Loucy (cell line): ENCODE measurements at regions not wholly inside any gene's neighbourhood (a gene's known extent, or its start where the extent isn't known, plus 50 kb on each side); places are given as distances from the start of the nearest gene placed in this dataset.

ENCODE experiments used
- H2AFZ ChIP-seq: fragments of 200-600 bp; sonication (generic); 2 replicates; pipeline ENCODE4 v1.6.0; 2016; ENCODE audit warnings: antibody characterized with exemption, mild to moderate bottlenecking, low read length, moderate library complexity
- H3F3A ChIP-seq: fragments of 200-600 bp; 2 replicates; pipeline ENCODE4 v1.6.0; 2016; ENCODE audit warnings: antibody characterized with exemption, low read depth, mild to moderate bottlenecking
- H3K27me3 ChIP-seq: fragments of 200-600 bp; sonication (generic); 2 replicates; pipeline ENCODE4 v1.6.1; 2014; ENCODE audit warnings: low read length, mild to moderate bottlenecking; ENCODE audit not compliant: insufficient read depth, poor library complexity, severe bottlenecking
- H3K36me3 ChIP-seq: fragments of 200-600 bp; sonication (generic); 2 replicates; pipeline ENCODE4 v1.6.1; 2016; ENCODE audit warnings: low read length; ENCODE audit not compliant: insufficient read depth
- H3K4me1 ChIP-seq: fragments of 200-600 bp; sonication (generic); 2 replicates; pipeline ENCODE4 v1.5.1; 2014; ENCODE audit warnings: low read length, mild to moderate bottlenecking; ENCODE audit not compliant: insufficient read depth, poor library complexity, severe bottlenecking
- H3K4me2 ChIP-seq: fragments of 200-600 bp; sonication (generic); 2 replicates; pipeline ENCODE4 v1.6.0; 2014; ENCODE audit warnings: antibody characterized with exemption, low read length, low read depth, mild to moderate bottlenecking; ENCODE audit not compliant: poor library complexity, severe bottlenecking
- H3K4me3 ChIP-seq: fragments of 200-600 bp; sonication (generic); 2 replicates; pipeline ENCODE4 v1.5.1; 2014; ENCODE audit warnings: low read length, mild to moderate bottlenecking, mixed read lengths; ENCODE audit not compliant: poor library complexity, severe bottlenecking
- H3K79me2 ChIP-seq: fragments of 200-600 bp; sonication (generic); 2 replicates; pipeline ENCODE4 v1.6.1; 2014; ENCODE audit warnings: low read length; ENCODE audit not compliant: insufficient read depth
- H3K9ac ChIP-seq: fragments of 200-600 bp; sonication (generic); 2 replicates; pipeline ENCODE4 v1.6.0; 2014; ENCODE audit warnings: mild to moderate bottlenecking, low read depth, low read length, moderate library complexity; ENCODE audit not compliant: poor library complexity, severe bottlenecking
- H3K9me2 ChIP-seq: fragments of 200-600 bp; sonication (generic); replicated peaks from 2 replicates; pipeline ENCODE4 v1.6.1; 2016; ENCODE audit warnings: low read depth, low read length, mixed read lengths
- H3K9me3 ChIP-seq: fragments of 200-600 bp; sonication (generic); 2 replicates; pipeline ENCODE4 v1.6.1; 2014; ENCODE audit warnings: mild to moderate bottlenecking, antibody characterized with exemption, low read length, low read depth; ENCODE audit not compliant: insufficient read depth
- H4K20me1 ChIP-seq: fragments of 200-600 bp; sonication (generic); 2 replicates; pipeline ENCODE4 v1.6.0; 2014; ENCODE audit warnings: antibody characterized with exemption, low read length, mild to moderate bottlenecking; ENCODE audit not compliant: insufficient read depth, poor library complexity, severe bottlenecking
- CTCF ChIP-seq: fragments of 200-600 bp; sonication (generic); conservative IDR thresholded peaks from 2 replicates; pipeline ENCODE4 v1.5.1; 2014; ENCODE audit warnings: mild to moderate bottlenecking, antibody characterized with exemption, low read length
- EZH2phosphoT487 ChIP-seq: fragments of 200-600 bp; IDR thresholded peaks from 2 replicates; pipeline ENCODE4 v1.6.1; 2018; ENCODE audit warnings: antibody characterized with exemption, mild to moderate bottlenecking, moderate library complexity, borderline replicate concordance

- Histone ChIP-seq H3K79me2 (no peaks in the 10 kb centered on the region), H3K4me2 (no peak overlapping the region), H3K9me2 (no peaks in the 10 kb centered on the region), H4K20me1 (no peaks in the 10 kb centered on the region), H3K9me3 (no peaks in the 10 kb centered on the region), H3K4me1 (no peaks in the 10 kb centered on the region), H3K36me3 (no peaks in the 10 kb centered on the region), H2AFZ (no peak overlapping the region), H3K27me3 (no peaks in the 10 kb centered on the region), H3K4me3 (no peak overlapping the region), H3F3A (no peaks in the 10 kb centered on the region), H3K9ac (no peak overlapping the region)
- TF ChIP-seq EZH2phosphoT487 (no peak), CTCF (no peak)
These were observed 63.4 kb upstream of the PALM2AKAP2 start for GRCh38 chr9:109716631-109717030.

- Histone ChIP-seq H3K9me3 (0 out of 2 replicates have a peak, but pooled peaks cover 2% of the 10 kb centered on the region), H3K9ac (no peak overlapping the region), H3F3A (no peaks in the 10 kb centered on the region), H3K4me2 (no peak overlapping the region), H2AFZ (no peak overlapping the region), H4K20me1 (no peaks in the 10 kb centered on the region), H3K4me3 (no peak overlapping the region), H3K4me1 (no peaks in the 10 kb centered on the region), H3K79me2 (no peaks in the 10 kb centered on the region), H3K27me3 (no peaks in the 10 kb centered on the region), H3K36me3 (no peaks in the 10 kb centered on the region), H3K9me2 (no peaks in the 10 kb centered on the region)
- TF ChIP-seq EZH2phosphoT487 = no peak
- TF ChIP-seq CTCF = no peak
These were observed 62.7 kb upstream of the PALM2AKAP2 start for GRCh38 chr9:109717342-109717741.

GRCh38 chr9:109718861-109719260, 61.1 kb upstream of the PALM2AKAP2 start:
- H4K20me1 ChIP-seq = no peaks in the 10 kb centered on the region
- H3K4me1 ChIP-seq = no peaks in the 10 kb centered on the region
- H3K79me2 ChIP-seq = no peaks in the 10 kb centered on the region
- H3K27me3 ChIP-seq = no peaks in the 10 kb centered on the region
- TF ChIP-seq EZH2phosphoT487 (no peak), CTCF (no peak)
- no peak overlapping the region for H3K4me3 ChIP-seq
- no peak overlapping the region for H2AFZ ChIP-seq
- no peaks in the 10 kb centered on the region for H3K9me2 ChIP-seq
- H3K36me3 ChIP-seq = no peaks in the 10 kb centered on the region
- H3K4me2 ChIP-seq = no peak overlapping the region
- 0 out of 2 replicates have a peak, but pooled peaks cover 3% of the 10 kb centered on the region for H3K9me3 ChIP-seq
- H3F3A ChIP-seq = no peaks in the 10 kb centered on the region
- H3K9ac ChIP-seq = no peak overlapping the region
